Liver (tissue), 8 donors: ENCODE measurements at regions not wholly inside any gene's neighbourhood (a gene's known extent, or its start where the extent isn't known, plus 50 kb on each side); places are given as distances from the start of the nearest gene placed in this dataset.

Experiments
- DNase-seq: peaks from one replicate; pipeline ENCODE4 v3.0.0-alpha.2; 2017; ENCODE audit warnings: low spot score
- H3K27ac ChIP-seq, 2 donors: one replicate each; pipeline ENCODE4 v1.7.0; 2013; ENCODE audit warnings: inconsistent platforms in 2 of 2, low read length in 2 of 2, control low read depth in 1 of 2, low read depth in 1 of 2, mild to moderate bottlenecking in 1 of 2
- H3K27me3 ChIP-seq, 4 donors: one replicate each; pipeline versions ENCODE4 v1.6.1 to v1.7.0; 2013; ENCODE audit warnings: low read length in 3 of 4, inconsistent platforms in 1 of 4, mild to moderate bottlenecking in 1 of 4, moderate library complexity in 1 of 4; ENCODE audit not compliant: control insufficient read depth in 4 of 4, insufficient read depth in 4 of 4
- H3K36me3 ChIP-seq, 4 donors: one replicate each; pipeline versions ENCODE4 v1.6.1 to v1.7.0; 2013; ENCODE audit warnings: low read length in 3 of 4, mild to moderate bottlenecking in 3 of 4, low read depth in 1 of 4, moderate library complexity in 1 of 4; ENCODE audit not compliant: control insufficient read depth in 4 of 4, insufficient read depth in 3 of 4
- H3K4me1 ChIP-seq, 4 donors: one replicate each; pipeline versions ENCODE4 v1.6.1 to v1.7.0; 2013; ENCODE audit warnings: low read length in 3 of 4, mild to moderate bottlenecking in 3 of 4, moderate library complexity in 1 of 4; ENCODE audit not compliant: control insufficient read depth in 4 of 4, insufficient read depth in 4 of 4
- H3K4me3 ChIP-seq, 3 donors: one replicate each; pipeline versions ENCODE4 v1.6.1 to v1.7.0; 2013; ENCODE audit warnings: low read length in 3 of 3, control low read depth in 1 of 3, low read depth in 1 of 3, mild to moderate bottlenecking in 1 of 3
- H3K9ac ChIP-seq, 2 donors: one replicate each; pipeline ENCODE4 v1.7.0; 2013; ENCODE audit warnings: low read length in 2 of 2, mild to moderate bottlenecking in 2 of 2, moderate library complexity in 2 of 2, control low read depth in 1 of 2, low read depth in 1 of 2
- H3K9me3 ChIP-seq, 4 donors: one replicate each; pipeline versions ENCODE4 v1.6.1 to v1.7.0; 2013; ENCODE audit warnings: low read length in 3 of 4; ENCODE audit not compliant: control insufficient read depth in 4 of 4
- CTCF ChIP-seq: fragments of 150-350 bp; IDR thresholded peaks from 2 replicates; pipeline ENCODE4 v1.5.1; 2017; ENCODE audit warnings: improper control_type of control experiment, low read depth, low read length; ENCODE audit not compliant: missing input control
- EGR1 ChIP-seq, 2 donors: IDR thresholded peaks; 2 replicates each; pipeline ENCODE4 v1.6.1; 2016 to 2018; ENCODE audit warnings: antibody characterized with exemption in 2 of 2, low read depth in 2 of 2
- FOXA1 ChIP-seq: IDR thresholded peaks from 2 replicates; pipeline ENCODE4 v1.6.1; 2016; ENCODE audit warnings: antibody characterized with exemption
- FOXA2 ChIP-seq: IDR thresholded peaks from 2 replicates; pipeline ENCODE4 v1.6.1; 2016; ENCODE audit warnings: antibody characterized with exemption
- GABPA ChIP-seq, 2 donors: IDR thresholded peaks in 1 of 2; conservative IDR thresholded peaks in 1 of 2; 2 replicates each; pipeline ENCODE4 v1.6.1; 2016; ENCODE audit warnings: antibody characterized with exemption in 2 of 2, mild to moderate bottlenecking in 1 of 2, moderate library complexity in 1 of 2
- HNF4A ChIP-seq, 2 donors: conservative IDR thresholded peaks; 2 replicates each; pipeline ENCODE4 v1.6.1; 2016; ENCODE audit warnings: antibody characterized with exemption in 2 of 2, mild to moderate bottlenecking in 2 of 2
- HNF4G ChIP-seq: IDR thresholded peaks from 2 replicates; pipeline ENCODE4 v1.6.1; 2016; ENCODE audit warnings: antibody characterized with exemption
- JUND ChIP-seq, 2 donors: IDR thresholded peaks; 2 replicates each; pipeline ENCODE4 v1.6.1; 2016; ENCODE audit warnings: antibody characterized with exemption in 2 of 2
- MAX ChIP-seq: IDR thresholded peaks from 2 replicates; pipeline ENCODE4 v1.6.1; 2016; ENCODE audit warnings: antibody characterized with exemption
- NR2F2 ChIP-seq: IDR thresholded peaks from 2 replicates; pipeline ENCODE4 v1.6.1; 2016; ENCODE audit warnings: antibody characterized with exemption
- RAD21 ChIP-seq, 2 donors: IDR thresholded peaks; 2 replicates each; pipeline ENCODE4 v1.6.1; 2016; ENCODE audit warnings: antibody characterized with exemption in 2 of 2, mild to moderate bottlenecking in 2 of 2
- RXRA ChIP-seq, 2 donors: IDR thresholded peaks; 2 replicates each; pipeline ENCODE4 v1.6.1; 2017 to 2018; ENCODE audit warnings: antibody characterized with exemption in 2 of 2, mild to moderate bottlenecking in 1 of 2
- SP1 ChIP-seq: IDR thresholded peaks from 2 replicates; pipeline ENCODE4 v1.6.1; 2018; ENCODE audit warnings: antibody characterized with exemption, mild to moderate bottlenecking
- TAF1 ChIP-seq: conservative IDR thresholded peaks from 2 replicates; pipeline ENCODE4 v1.6.1; 2016; ENCODE audit warnings: antibody characterized with exemption, mild to moderate bottlenecking
- YY1 ChIP-seq: IDR thresholded peaks from 2 replicates; pipeline ENCODE4 v1.6.1; 2016; ENCODE audit warnings: antibody characterized with exemption, mild to moderate bottlenecking
- ZBTB33 ChIP-seq: IDR thresholded peaks from 2 replicates; pipeline ENCODE4 v1.6.1; 2016; ENCODE audit warnings: antibody characterized with exemption
- WGBS: extraction: QIAGEN DNeasy Blood & Tissue Kit; methylation state at CpG from one replicate; pipeline ENCODE4 v1.1.7; 2013; 5-methylcytosine and 5-hydroxymethylcytosine counted together
- TF ChIP-seq, protein P1 (sequence below): IDR thresholded peaks from 2 replicates; pipeline ENCODE4 v1.6.1; 2016; ENCODE audit warnings: antibody characterized with exemption, mild to moderate bottlenecking
- TF ChIP-seq, protein P2 (sequence below): IDR thresholded peaks from 2 replicates; pipeline ENCODE4 v1.6.1; 2016; ENCODE audit warnings: antibody characterized with exemption
- donor health status: healthy.
- donor health status: healthy.
- donor health status: healthy.
- donor health status: healthy.
- donor health status: healthy.

DNA sequence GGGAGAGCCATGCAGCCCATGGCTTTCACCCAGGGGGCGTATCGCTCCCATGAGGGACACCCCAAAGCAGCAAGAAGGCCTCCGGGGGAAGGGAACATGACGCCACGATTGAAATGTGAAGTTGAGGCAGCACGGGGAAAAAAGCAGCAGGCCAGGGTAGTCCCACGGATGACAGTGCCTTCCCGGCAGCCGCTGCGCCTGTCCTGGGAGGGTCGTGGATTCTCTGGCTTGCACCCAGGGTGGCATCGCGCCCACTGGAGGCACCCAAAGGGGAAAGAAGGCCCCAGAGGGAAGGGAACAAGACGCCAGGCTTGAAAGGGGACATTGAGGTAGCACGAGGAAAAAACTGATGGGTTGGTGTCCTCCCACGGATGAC, 161.6 kb upstream of the ALG10B start:
- H3K4me3 ChIP-seq: no peak overlapping the region
- whole genome bisulfite sequencing: 78% methylated on average over 16 of the region's 16 CpGs
- no peak for DNase-seq
- no peaks in the 10 kb centered on the region for H3K9me3 ChIP-seq
- TF ChIP-seq, protein P1, sequence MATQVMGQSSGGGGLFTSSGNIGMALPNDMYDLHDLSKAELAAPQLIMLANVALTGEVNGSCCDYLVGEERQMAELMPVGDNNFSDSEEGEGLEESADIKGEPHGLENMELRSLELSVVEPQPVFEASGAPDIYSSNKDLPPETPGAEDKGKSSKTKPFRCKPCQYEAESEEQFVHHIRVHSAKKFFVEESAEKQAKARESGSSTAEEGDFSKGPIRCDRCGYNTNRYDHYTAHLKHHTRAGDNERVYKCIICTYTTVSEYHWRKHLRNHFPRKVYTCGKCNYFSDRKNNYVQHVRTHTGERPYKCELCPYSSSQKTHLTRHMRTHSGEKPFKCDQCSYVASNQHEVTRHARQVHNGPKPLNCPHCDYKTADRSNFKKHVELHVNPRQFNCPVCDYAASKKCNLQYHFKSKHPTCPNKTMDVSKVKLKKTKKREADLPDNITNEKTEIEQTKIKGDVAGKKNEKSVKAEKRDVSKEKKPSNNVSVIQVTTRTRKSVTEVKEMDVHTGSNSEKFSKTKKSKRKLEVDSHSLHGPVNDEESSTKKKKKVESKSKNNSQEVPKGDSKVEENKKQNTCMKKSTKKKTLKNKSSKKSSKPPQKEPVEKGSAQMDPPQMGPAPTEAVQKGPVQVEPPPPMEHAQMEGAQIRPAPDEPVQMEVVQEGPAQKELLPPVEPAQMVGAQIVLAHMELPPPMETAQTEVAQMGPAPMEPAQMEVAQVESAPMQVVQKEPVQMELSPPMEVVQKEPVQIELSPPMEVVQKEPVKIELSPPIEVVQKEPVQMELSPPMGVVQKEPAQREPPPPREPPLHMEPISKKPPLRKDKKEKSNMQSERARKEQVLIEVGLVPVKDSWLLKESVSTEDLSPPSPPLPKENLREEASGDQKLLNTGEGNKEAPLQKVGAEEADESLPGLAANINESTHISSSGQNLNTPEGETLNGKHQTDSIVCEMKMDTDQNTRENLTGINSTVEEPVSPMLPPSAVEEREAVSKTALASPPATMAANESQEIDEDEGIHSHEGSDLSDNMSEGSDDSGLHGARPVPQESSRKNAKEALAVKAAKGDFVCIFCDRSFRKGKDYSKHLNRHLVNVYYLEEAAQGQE: no peak
- TF ChIP-seq FOXA2 (no peak), JUND (IDR thresholded peaks at IDR 0.05) (no peak), SP1 (no peak), CTCF (no peak), HNF4G (no peak), MAX (no peak), RXRA (IDR thresholded peaks at IDR 0.05) (no peak), NR2F2 (no peak), EGR1 (IDR thresholded peaks at IDR 0.05; ENCODE audit: low read depth in 2 of 2) (no peak), YY1 (no peak), GABPA (IDR thresholded peaks at IDR 0.05 in 1 of 2, conservative IDR thresholded peaks at IDR 0.05 in 1 of 2) (no peak), TAF1 (no peak), RAD21 (IDR thresholded peaks at IDR 0.05) (no peak), HNF4A (conservative IDR thresholded peaks at IDR 0.05) (no peak), ZBTB33 (no peak), FOXA1 (no peak)
- TF ChIP-seq, protein P2, sequence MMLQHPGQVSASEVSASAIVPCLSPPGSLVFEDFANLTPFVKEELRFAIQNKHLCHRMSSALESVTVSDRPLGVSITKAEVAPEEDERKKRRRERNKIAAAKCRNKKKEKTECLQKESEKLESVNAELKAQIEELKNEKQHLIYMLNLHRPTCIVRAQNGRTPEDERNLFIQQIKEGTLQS: no peak
- H3K9ac ChIP-seq: no peak overlapping the region
- H3K27me3 ChIP-seq: no peaks in the 10 kb centered on the region
- H3K27ac ChIP-seq: no peak overlapping the region
- no peaks in the 10 kb centered on the region for H3K36me3 ChIP-seq
- no peaks in the 10 kb centered on the region for H3K4me1 ChIP-seq
